ENCODE measurements at regions not wholly inside any gene's neighbourhood (a gene's known extent, or its start where the extent isn't known, plus 50 kb on each side); places are given as distances from the start of the nearest gene placed in this dataset.
"Not testable (repeated sequence)": the region's sequence is repeated elsewhere in the genome, so short reads cannot be mapped to it uniquely, and the experiment has no call there.

DNA sequence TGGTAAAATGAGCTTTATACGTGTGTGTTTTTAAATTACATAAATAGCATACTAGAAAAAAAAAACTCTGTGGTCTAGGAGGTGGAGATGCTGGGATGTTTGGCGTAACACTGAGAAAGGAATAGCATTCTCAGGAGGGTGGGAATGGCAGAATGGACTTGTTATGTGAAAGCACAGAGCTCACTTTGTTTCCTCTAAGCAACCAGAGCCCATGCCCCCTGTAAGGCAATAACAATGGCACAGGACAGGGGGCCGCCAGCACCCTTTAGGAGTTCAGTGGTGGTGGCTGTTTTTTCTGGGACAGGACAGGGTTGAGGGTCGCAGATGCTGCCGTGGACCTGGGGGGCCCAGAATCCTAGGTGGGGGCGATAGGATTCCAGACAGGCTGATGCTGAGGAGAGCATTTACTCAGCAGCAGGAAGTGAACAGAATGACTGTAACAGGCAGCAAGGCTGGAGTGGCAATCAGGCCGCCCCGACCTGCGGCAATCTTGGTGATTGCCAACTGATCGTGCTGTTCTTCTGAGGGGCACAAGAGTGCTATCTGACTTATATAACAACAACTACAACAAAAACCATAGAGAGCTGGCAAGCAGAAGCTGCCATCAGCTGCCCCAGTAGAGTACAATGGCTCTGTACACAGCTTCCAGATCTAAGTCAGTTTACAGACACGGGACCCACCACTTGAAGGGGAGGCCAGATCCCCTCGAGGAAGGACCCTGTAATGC lies 160.4 kb downstream of the UACA start:
- no peak for DNase-seq

DNA sequence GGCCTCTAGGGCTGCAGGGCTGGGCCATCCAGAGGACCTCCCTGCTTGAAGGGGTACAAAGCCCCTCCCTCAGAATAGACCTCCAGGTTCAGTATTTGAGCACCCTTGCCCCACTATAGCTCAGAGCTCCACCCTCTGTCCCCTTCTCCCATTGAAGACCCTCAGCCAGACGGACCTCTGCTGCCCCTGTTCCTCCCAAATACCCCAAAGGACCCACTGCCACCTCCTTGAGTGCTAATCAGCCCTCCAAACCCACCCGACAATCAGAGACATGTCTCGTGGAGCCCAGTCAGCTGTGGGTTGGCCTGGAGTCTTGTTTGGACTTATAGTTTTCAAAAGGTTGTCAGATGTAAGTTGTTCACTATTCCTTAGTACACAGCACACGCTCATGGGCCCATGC lies 161.1 kb downstream of the UACA start:
- no peak for DNase-seq

DNA sequence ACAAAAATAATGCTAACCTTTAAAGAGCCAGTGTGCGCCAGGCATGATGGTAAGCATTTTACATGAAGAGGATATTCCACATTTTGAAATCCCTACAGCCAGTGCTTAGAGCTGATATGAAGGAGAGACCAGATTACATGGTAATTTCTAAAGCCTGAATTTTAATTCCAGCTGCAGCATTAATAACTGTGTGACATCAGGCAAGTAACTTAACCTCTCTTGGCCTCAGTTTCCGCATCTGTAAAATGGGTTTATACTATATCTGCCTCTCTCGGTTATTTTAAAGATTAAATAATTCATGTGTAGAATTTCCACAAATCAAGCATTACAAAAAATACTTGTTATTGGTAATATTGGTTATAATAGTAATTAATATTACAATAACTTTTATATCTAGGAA lies 165.4 kb downstream of the UACA start:
- DNase-seq, result no peak

DNA sequence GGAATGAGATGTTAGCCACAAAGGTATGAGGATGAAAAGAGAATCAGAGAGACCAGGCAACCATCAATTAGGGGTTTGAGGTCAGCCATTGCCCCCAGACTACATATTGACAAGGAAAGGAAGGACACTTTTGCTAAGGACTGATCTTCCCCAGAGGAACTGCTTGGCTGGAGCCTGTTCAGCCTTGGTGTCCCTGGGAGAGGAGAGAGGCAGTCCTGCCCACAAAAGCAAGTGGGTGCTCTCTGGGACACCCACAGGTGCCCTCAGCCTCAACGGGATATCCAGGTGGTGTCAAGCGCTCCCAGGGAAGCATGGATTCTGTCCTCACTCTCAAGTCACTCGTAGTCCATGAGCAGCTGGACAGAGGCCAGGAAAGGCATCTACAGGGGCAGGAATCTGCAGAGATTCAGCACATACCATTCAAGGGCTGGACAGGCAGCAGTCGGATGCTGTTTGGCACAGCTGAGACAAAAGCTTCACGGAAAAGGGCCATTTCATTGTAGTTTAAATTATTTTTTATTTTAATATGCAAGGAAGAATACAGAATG lies 166.2 kb downstream of the UACA start:
- DNase-seq, result no peak

DNA sequence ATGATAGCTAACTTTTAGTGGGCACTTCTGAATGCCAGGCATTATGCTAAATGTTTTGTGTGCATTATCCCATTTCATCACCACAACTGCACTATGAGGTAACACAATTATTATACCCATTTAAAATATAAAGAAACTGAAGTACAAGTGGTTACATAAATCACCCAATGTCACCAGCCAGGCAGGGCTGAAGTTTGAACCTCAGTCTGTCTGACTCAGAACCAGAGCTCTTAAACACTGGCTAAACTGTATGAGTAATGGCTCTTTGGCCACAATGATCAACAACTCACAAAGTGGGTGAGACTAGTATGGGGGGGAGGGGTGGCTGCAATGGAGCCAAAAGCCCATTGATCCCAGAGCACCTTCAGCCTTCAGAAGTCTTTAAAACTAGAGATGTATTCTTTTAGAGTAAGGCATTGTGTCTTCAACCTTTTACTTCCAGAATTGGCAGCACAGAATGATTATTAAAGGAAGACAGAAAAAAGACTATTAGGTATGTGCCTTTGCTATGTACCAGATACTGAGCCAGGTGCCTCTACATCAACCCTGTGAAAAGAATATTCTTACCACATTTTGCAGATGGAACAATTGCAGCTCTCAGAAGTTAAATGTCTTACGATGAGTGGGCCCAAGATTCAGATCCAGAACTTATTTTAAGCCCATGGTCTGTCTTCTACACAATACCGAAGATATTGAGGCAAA lies 166.9 kb downstream of the UACA start:
- DNase-seq, result no peak

DNA sequence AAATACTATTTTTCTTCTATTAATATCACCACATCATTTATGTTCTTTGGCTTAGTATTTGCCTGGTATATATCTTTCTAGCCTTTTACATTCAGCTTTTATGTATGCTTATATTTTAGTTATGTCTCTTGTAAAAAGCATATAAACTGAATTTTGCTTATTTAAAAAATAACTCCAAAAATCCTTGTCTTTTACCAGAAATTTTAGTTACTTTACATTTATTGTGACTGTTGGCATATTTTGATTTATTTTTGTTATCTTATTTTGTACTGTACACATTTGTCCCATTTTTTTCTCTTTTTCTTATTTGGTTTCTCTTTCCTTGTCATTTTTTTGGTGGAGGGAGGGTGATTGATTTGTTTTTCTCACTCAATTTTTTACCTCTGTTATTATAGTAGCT lies 169.6 kb downstream of the UACA start:
- no peak for DNase-seq

DNA sequence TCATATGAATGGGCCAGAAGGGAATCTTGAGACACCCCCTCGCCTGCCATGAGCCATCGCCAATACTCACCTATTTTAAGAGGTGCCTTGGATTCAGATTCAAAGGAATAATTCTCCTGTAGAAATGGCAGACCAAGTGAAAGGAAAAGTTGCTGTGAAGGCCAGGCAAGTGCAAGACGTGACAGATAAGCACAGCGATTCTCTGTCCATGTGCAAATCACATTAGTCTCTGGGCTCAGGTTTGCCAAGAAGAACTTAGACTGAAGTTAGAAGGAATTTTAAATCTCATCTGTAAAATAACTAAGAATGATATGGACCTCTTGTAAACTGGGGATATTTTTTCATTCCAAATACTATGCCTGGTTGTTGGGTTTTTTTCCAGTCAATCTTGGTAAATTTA lies 173.6 kb downstream of the UACA start:
- DNase-seq, result no peak

DNA sequence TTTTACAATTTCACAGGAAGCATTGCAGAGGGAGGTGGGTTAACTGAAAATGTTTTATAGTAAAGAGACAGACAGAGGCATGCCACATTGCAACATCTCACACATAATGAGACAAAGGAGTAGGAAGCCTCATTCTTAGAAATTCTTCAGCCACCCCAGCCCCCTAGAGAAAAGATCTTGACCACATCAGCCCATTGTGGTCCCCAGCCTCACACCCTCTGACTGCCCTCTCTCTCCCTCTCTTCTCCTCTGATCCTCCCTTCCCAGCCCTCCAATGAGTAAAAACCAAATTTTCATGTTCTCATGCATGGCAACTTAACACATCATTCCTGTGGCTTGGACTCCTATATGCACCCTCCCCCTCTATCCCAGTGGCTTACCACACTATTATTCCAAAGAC lies 174.1 kb downstream of the UACA start:
- no peak for DNase-seq

DNA sequence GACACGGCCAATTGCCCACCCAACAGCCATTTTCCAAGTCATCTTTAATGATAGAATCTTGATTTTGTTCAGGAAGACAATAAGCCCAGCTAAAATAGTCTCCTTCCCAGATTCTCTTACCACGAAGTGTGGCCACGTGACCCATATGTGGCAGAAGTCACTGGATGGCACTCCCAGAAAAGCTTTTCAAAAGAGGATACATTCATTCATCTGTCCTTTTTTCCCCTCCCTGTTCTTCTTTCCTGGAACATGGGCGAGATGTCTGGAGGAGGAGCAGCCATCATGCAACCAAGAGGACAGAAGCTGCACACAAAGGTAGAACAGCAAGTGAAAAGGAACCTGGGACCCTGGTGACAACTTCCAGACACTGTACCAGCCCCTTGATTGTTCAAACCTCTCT lies 174.7 kb downstream of the UACA start:
- no peak for DNase-seq

DNA sequence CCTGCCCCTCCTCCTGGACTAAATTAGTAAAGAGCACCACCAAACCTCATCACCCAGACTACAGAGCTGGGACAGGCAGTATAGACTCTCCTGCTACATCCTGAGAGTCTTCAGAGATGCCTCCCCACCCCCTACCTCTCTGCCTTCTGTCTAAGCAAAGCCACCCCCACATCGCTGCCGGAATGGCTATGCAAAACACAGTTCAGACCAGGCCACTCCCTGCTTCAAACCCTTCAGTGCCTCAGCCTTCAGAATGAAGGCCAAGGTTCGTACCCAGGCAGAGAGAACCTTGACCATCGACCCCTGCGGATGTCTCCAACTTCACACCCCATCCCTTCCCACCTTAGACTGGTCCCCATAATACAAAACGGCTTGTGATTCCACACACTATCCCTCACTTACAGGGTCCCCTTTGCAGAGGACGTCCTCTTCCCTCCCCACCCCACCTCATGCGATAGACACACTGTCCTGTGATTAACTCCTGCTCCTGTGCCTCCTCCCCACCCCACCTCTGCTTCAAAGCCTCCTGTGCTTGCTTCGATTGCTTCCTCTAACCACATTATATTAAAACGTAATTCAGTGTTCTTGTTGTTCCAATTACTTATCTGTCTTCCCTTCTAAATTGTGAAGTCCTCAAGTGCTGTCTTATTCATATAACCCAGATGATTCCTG lies 175.3 kb downstream of the UACA start:
- no peak for DNase-seq

DNA sequence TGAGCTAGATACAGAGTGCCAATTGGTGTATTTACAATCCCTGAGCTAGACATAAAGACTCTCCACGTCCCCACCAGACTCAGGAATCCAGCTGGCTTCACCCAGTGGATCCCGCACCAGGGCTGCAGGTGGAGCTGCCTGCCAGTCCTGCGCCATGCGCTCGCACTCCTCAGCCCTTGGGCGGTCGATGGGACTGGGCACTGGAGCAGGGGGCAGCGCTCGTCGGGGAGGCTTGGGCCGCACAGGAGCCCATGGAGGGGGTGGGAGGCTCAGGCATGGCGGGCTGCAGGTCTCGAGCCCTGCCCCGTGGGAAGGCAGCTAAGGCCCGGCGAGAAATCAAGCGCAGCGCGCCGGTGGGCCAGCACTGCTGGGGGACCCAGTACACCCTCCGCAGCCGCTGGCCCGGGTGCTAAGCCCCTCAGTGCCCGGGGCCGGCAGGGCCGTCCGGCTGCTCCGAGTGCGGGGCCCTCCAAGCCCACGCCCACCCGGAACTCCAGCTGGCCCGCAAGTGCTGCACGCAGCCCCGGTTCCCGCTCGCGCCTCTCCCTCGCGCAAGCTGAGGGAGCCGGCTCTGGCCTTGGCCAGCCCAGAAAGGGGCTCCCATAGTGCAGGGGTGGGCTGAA lies 176.2 kb downstream of the UACA start:
- DNase-seq, result not testable (repeated sequence)

DNA sequence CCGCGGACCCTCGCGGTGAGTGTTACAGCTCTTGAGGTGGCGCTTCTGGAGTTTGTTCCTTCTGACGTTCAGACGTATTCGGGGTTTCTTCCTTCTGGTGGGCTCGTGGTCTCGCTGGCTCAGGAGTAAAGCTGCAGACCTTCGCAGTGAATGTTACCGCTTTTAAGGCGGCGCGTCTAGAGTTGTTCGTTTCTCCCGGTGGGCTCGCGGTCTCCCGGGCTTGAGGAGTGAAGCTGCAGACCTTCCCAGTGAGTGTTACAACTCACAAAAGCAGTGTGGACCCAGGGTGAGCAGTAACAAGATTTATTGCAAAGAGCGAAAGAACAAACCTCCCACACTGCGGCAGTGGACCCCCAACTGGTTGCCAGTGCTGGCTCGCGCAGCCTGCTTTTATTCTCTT lies 177.1 kb downstream of the UACA start:
- DNase-seq, result no peak

DNA sequence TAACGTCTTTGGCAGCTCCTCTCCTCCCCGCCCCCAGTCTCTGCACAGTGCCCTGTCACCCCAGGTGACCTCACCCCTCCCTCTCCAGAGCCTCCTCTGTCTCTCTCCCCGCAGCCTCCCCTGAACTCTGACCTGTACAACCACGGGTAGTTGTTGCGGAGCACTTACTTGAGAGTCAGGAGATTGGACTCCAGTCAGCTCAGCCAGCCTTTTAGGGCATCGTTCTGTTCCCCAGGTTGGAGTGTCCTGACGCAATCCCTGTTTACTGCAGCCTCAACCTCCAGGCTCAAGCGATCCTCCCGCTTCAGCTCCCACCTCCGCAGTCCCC lies 177.7 kb downstream of the UACA start:
- peak; percentile 25 for DNase-seq

DNA sequence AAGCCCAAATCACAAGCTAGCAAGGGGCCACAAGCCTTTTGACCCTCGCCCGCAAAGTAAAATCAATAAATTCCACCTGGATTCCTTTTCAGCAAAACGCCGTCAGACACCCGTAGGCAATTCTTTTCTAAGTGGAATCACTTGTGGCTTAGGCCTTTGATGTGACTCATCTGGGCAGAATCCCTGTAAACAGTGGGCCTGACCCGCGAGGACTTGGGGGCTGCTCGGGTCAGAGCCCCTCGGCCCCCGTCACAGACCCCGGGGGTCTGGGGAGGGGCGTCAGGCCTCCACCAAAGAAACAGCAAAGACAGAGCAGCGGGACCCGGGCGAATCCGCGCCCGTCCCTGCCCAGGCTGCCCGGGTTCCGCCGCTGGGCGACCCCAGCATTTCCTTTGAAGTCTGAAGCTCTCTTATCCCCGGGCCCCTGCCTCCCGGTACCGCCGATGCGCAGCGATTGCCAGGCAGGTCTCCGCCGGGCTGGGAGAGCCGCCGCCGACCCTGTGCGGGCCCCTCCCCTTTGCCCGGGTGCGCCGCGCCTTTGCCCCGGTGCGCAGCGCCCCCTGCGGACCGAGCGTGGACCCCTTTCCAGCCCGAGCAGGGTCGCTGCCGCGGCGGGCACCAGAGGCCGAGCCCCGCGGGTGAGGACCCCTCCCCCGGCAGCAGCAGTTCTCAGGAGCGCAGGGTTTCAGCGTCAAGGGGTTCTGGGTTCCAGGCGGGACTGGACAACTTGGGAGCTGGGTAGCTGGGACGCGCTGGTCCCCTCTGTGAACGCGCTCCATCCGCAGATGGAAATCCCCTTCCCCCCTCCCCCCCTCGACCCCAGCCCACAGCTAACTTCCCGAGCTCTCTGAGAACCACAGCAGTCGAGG lies 178.3 kb downstream of the UACA start:
- peak; percentile 59 for DNase-seq

DNA sequence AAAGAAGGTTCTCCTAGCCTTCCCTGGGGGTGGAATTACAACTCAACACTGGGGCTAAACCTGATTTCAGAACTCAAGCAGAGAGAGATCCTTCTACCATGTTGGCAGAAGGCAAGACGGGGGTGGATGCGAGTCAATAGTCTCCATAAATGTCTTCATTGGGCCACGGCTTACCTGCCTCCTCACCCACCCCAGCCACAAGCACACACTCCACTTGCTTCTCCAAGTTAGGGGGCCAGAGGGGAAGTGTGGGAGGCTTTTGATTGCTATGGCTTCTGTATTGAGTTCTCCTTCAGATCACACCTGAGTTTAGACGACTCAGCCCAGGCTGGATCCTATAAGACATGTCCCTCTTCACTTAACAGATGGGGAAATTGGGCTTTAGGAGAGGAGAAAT lies 178.9 kb downstream of the UACA start:
- DNase-seq, result no peak

DNA sequence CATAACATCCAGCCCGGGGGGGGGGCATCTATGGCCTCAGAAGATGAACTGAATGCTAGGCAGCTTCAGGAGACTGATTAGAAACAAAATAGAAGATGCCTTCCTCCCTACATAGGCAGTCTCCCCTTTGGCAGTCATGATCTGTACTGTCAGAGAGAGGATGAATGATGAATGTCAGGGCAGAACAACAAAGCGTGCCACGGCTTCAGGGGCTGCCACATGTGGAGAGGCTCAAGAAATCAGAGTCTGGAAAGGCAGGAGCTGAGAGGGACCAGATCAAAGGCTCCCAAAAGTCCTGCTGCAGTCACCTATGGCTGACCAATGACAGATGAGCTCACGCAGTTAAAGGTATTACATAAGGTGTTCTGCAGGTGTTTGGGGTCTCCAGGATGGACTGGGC lies 180.4 kb downstream of the UACA start:
- DNase-seq, result no peak

DNA sequence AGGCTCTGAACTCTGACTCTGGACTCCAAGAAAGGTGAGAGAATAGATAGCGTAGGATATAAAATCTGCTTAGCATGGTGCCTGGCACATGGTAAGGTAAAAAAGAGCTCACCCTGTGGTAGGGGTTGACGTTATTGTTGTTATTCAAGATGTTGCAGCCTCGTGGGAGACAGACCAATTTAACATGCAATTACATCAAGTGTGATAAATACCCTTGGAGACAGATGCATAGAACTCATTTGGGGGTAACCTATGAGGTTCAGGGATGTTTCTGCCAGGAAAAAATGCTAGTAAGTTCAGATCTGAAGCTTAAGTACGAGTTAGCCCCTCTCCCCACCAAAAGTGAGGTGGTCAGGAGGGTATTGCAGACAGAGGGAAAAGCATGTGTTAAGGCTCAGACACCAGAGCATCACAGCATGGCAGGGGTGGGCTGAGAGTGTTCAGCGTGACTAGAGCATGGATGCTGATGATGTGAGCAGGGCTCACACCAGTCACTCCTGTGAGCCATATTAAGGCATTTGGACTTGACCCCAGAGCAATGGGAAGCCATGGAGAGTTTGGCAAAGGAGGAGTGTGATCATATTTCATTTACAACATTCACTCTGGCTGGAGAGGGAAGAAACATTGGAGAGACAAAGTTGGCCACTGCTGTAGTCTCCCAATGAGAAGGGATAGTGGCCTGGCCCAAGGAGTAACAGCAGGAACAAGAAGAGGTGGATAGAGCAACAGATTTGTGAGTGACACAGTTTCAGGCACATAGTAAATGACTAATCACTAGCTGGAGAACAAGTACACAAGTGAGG lies 181.0 kb downstream of the UACA start:
- no peak for DNase-seq

DNA sequence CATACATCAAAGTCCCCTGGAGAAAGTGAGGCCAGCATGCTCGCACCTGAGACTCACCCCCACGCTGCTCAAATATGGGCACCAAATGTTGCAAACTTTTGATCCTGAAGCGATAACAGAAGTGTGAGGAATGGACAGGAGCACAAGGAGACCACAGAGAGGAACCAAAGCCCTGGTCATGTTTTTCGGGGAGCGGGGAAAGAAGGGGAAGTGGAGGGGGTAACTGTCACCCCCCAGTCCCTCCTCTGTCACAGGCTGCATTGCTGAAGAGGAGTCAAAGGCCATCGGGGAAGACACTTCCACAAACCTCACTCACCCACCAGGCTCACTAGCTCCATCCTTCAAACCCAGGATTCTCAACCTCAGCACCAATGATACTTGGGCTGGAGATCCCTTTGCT lies 182.4 kb downstream of the UACA start:
- DNase-seq, result no peak

DNA sequence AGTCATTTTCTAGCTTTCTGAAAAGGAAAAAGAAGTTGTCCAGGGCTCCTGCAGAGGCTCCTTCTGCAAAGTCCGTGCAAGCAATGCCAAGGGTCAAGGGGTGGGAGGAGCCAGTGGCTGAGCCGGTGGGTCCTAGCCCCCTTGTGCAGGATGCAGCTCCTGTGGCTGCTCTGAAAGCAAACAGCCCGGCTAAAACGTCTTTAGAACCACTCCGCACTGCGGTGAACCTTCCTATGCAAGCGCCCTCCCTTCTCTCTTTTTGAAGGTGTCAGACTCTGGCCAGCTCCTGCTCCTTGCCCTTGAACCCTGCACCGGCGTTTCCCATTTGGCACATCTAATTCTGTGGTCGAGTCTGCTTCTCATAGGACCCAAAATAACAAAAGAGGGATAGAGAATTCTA lies 183.1 kb downstream of the UACA start:
- DNase-seq, result no peak

DNA sequence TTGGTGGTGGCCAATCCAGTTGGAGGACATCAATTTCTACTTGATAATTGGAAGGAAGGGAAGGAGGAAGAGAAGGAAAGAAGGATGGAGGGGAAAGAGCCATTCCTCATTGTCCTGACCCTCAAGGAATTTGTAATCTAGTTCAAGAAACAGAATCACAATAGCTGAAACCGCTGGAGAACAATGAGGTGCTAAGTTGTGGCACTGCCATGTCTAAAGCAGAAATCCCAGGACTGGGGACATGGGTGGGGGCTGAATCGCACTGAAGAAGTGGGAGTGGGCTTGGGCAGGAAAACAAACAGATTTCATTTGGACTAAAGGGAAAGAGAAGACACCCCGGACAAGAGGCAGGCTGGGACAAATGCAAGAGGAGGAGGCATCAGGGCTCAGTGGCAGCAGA lies 183.6 kb downstream of the UACA start:
- no peak for DNase-seq

DNA sequence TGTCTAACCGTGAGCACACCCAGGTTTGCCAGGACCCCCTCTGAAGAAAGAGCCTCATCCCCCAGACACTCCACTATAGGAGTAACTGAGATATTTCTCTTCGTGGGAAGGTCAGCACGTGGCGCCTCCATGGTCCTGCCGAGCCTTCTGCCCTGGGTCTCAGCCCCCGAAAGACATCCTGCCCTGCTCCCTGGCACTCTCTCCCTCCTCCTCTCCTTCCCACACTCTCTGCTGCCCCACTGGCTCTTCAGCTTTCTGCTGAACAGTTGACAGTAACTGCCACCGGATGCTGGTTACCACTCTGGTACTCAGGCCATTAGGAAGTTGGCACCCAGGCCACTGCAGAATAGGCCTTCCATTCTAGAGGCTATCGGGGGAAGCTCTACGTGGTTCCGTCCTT lies 185.2 kb downstream of the UACA start:
- no peak for DNase-seq

DNA sequence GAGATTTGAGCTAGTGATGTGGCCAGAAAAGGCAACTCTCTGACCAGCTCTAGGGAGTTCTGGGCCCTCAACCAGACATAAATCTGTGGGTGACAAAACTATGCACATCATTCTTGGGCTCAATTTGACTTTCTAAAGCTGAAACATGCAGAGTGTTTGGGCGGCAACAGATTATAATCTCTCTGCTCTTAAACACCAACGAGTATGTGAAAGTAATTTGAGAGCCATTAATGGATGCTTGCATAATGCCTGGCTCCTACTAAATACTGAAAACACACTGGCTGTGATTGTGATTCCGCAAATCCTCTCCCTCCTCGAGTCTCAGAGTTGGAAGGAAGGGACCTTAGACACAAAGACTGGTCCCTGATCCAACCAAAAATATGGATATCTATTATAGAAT lies 186.7 kb downstream of the UACA start:
- no peak for DNase-seq

Measured in activated CD8-positive, alpha-beta memory T cell treated with anti-CD3 and anti-CD28 coated beads, Interleukin-2, amount 50 U/mL, for 4 hours (primary cell).